K562 (cell line): ENCODE measurements at regions not wholly inside any gene's neighbourhood (a gene's known extent, or its start where the extent isn't known, plus 50 kb on each side); places are given as distances from the start of the nearest gene placed in this dataset.

ENCODE experiments used
- CBFA2T3 ChIP-seq: fragments of 450-650 bp; IDR thresholded peaks from 2 replicates; pipeline ENCODE4 v1.6.1; 2017
- CBX1 ChIP-seq: sonication (generic); IDR thresholded peaks from 2 replicates; pipeline ENCODE4 v1.6.1; 2016; ENCODE audit warnings: antibody characterized with exemption, low read depth, mild to moderate bottlenecking
- CHD4 ChIP-seq: fragments of 200-600 bp; sonication (generic); IDR thresholded peaks from 3 replicates; pipeline ENCODE4 v1.6.1; 2012; ENCODE audit warnings: low read depth, mild to moderate bottlenecking, mixed read lengths, low read length, inconsistent platforms; ENCODE audit not compliant: insufficient read depth, insufficient replicate concordance, poor library complexity, severe bottlenecking
- GTF3C2 ChIP-seq: IDR thresholded peaks from 3 replicates; pipeline ENCODE4 v1.6.1; 2011; ENCODE audit warnings: borderline replicate concordance, mild to moderate bottlenecking, moderate library complexity; ENCODE audit not compliant: insufficient read length; ENCODE audit errors: extremely low read depth
- JUND ChIP-seq, 2 experiments: IDR thresholded peaks; 2 replicates in 1 of 2; 3 replicates in 1 of 2; pipeline ENCODE4 v1.6.1; 2011; ENCODE audit warnings: borderline replicate concordance in 2 of 2, low read depth in 2 of 2, low read length in 2 of 2, improper control_type of control experiment in 1 of 2, missing biosample characterization in 1 of 2, missing genetic modification characterization in 1 of 2, missing genetic modification reagents in 1 of 2
- PHF20 ChIP-seq: fragments of 450-650 bp; IDR thresholded peaks from 2 replicates; pipeline ENCODE4 v1.6.1; 2018; ENCODE audit not compliant: partially characterized antibody
- POLR2H ChIP-seq: IDR thresholded peaks from 2 replicates; pipeline ENCODE4 v1.6.1; 2016; ENCODE audit warnings: missing genetic modification characterization, low read depth, mild to moderate bottlenecking, control low read depth, missing compliant biosample characterization, moderate library complexity
- RBM39 ChIP-seq: fragments of 200-400 bp; formaldehyde crosslinking; optimal IDR thresholded peaks from 2 replicates; pipeline ENCODE3; 2018; ENCODE audit warnings: low read depth, low read length
- WHSC1 ChIP-seq: IDR thresholded peaks from one replicate; pipeline ENCODE4 v1.6.1; 2012; ENCODE audit warnings: low read length, control low read depth, inconsistent platforms
- XRCC5 ChIP-seq: fragments of 200-400 bp; formaldehyde crosslinking; IDR thresholded peaks from 2 replicates; pipeline ENCODE4 v1.6.1; 2017; ENCODE audit warnings: low read depth, mild to moderate bottlenecking, low read length
- ZEB2 ChIP-seq: fragments of 450-650 bp; IDR thresholded peaks from 2 replicates; pipeline ENCODE4 v1.6.1; 2016
- TF ChIP-seq, protein P1 (sequence below), 3 experiments: IDR thresholded peaks in 2 of 3; conservative IDR thresholded peaks in 1 of 3; 2 replicates each; pipeline ENCODE4 v1.5.1; 2011 to 2012; ENCODE audit warnings: low read length in 3 of 3, mild to moderate bottlenecking in 3 of 3, control low read depth in 2 of 3, improper control_type of control experiment in 1 of 3, inconsistent platforms in 1 of 3, low read depth in 1 of 3, mixed read lengths in 1 of 3, moderate library complexity in 1 of 3; ENCODE audit not compliant: insufficient read depth in 2 of 3

GRCh38 chr4:153137677-153138630, 66.3 kb upstream of the TRIM2 start:
- TF ChIP-seq CHD4 (no peak), ZEB2 (no peak), CBX1 (no peak), PHF20 (no peak), GTF3C2 (no peak), RBM39 (no peak), JUND (IDR thresholded peaks at IDR 0.05; ENCODE audit: borderline replicate concordance, low read depth, low read length) (peak; percentile 72), JUND (tag; IDR thresholded peaks at IDR 0.05; ENCODE audit: borderline replicate concordance, low read depth, low read length) (no peak), WHSC1 (no peak), POLR2H (no peak), CBFA2T3 (peak; percentile 85), XRCC5 (no peak)
- TF ChIP-seq, protein P1, sequence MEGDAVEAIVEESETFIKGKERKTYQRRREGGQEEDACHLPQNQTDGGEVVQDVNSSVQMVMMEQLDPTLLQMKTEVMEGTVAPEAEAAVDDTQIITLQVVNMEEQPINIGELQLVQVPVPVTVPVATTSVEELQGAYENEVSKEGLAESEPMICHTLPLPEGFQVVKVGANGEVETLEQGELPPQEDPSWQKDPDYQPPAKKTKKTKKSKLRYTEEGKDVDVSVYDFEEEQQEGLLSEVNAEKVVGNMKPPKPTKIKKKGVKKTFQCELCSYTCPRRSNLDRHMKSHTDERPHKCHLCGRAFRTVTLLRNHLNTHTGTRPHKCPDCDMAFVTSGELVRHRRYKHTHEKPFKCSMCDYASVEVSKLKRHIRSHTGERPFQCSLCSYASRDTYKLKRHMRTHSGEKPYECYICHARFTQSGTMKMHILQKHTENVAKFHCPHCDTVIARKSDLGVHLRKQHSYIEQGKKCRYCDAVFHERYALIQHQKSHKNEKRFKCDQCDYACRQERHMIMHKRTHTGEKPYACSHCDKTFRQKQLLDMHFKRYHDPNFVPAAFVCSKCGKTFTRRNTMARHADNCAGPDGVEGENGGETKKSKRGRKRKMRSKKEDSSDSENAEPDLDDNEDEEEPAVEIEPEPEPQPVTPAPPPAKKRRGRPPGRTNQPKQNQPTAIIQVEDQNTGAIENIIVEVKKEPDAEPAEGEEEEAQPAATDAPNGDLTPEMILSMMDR (IDR thresholded peaks at IDR 0.05 in 2 of 3, conservative IDR thresholded peaks at IDR 0.05 in 1 of 3; ENCODE audit: insufficient read depth in 2 of 3, low read depth in 1 of 3, low read length in 3 of 3): no peak
